ENCODE measurements at regions not wholly inside any gene's neighbourhood (a gene's known extent, or its start where the extent isn't known, plus 50 kb on each side); places are given as distances from the start of the nearest gene placed in this dataset.

- Histone ChIP-seq H3K4me1 (replicated peaks in 1 of 2) (peaks cover 36 to 40% of the 10 kb centered on the region in 2 donors), H3K27me3 (no peaks in the 10 kb centered on the region), H3K36me3 (replicated peaks in 1 of 2) (no peaks in the 10 kb centered on the region), H3K4me3 (no peak overlapping the region), H3K9me3 (replicated peaks in 1 of 3) (no peaks in the 10 kb centered on the region), H3K27ac (peak overlapping the region in 2 of 5 donors; percentile 35 to 49)
- no peak for DNase-seq
- TF ChIP-seq CTCF (IDR thresholded peaks at IDR 0.05) (no peak), POLR2A (IDR thresholded peaks at IDR 0.05) (no peak)
- 80 to 88% (median 84%) methylated on average over 9 of the region's 9 CpGs for WGBS, 4 donors
- intact Hi-C loops (cut with DNase I), result loop anchor here in 1 of 2 donors (10.0 kb wide), 1 partner anchor 48 kb away; no protein-coding TSS in a partner anchor
Measured at GRCh38 chr20:50406610-50407136, 103.5 kb upstream of the PTPN1 start.

GRCh38 chr20:50408526-50409364 is 101.4 kb upstream of the PTPN1 start:
- H3K27ac ChIP-seq, result peak overlapping the region in 4 of 5 donors; percentile 11 to 90 (median 46)
- DNase-seq, result no peak
- peaks cover 30 to 32% of the 10 kb centered on the region in 2 donors for H3K4me1 ChIP-seq (replicated peaks in 1 of 2)
- no peak overlapping the region for H3K4me3 ChIP-seq
- WGBS, 4 donors, result 84 to 92% (median 88%) methylated on average over 7 to 15 of the region's 15 CpGs
- no peaks in the 10 kb centered on the region for H3K9me3 ChIP-seq (replicated peaks in 1 of 3)
- intact Hi-C loops (cut with DNase I), result loop anchor here in 1 of 2 donors (10.0 kb wide), 1 partner anchor 46 kb away; no protein-coding TSS in a partner anchor
- no peak for TF ChIP-seq CTCF (IDR thresholded peaks at IDR 0.05)
- no peaks in the 10 kb centered on the region for H3K36me3 ChIP-seq (replicated peaks in 1 of 2)
- H3K27me3 ChIP-seq, result no peaks in the 10 kb centered on the region

- H3K9me3 ChIP-seq (replicated peaks in 1 of 3), result no peaks in the 10 kb centered on the region
- H3K27me3 ChIP-seq, result no peaks in the 10 kb centered on the region
- H3K4me1 ChIP-seq (replicated peaks in 1 of 2), result peaks cover 23 to 26% of the 10 kb centered on the region in 2 donors
- H3K36me3 ChIP-seq (replicated peaks in 1 of 2), result no peaks in the 10 kb centered on the region
- peak overlapping the region in 4 of 5 donors; percentile 6 to 90 (median 46) for H3K27ac ChIP-seq
- DNase-seq, result peak in 1 of 7 donors; percentile 49
- H3K4me3 ChIP-seq, result no peak overlapping the region
- WGBS, 4 donors, result 33 to 42% (median 39%) methylated on average over 3 of the region's 3 CpGs
- TF ChIP-seq CTCF (IDR thresholded peaks at IDR 0.05), result no peak
- no peak for TF ChIP-seq POLR2A (IDR thresholded peaks at IDR 0.05)
- intact Hi-C loops (cut with DNase I), result loop anchor here in 1 of 2 donors (10.0 kb wide), 1 partner anchor 45 kb away; no protein-coding TSS in a partner anchor
Measured at GRCh38 chr20:50409495-50409894, 100.7 kb upstream of the PTPN1 start.

GRCh38 chr20:50410343-50410742 is 99.8 kb upstream of the PTPN1 start:
- 95 to 98% (median 96%) methylated on average over 4 to 7 of the region's 7 CpGs for WGBS, 4 donors
- intact Hi-C loops (cut with DNase I), result no loop called here
- H3K36me3 ChIP-seq (replicated peaks in 1 of 2), result no peaks in the 10 kb centered on the region
- no peak overlapping the region for H3K4me3 ChIP-seq
- TF ChIP-seq POLR2A (IDR thresholded peaks at IDR 0.05), result no peak
- TF ChIP-seq CTCF (IDR thresholded peaks at IDR 0.05), result no peak
- no peaks in the 10 kb centered on the region for H3K27me3 ChIP-seq
- H3K27ac ChIP-seq, result peak overlapping the region in 2 of 5 donors; percentile 71 to 90
- H3K9me3 ChIP-seq (replicated peaks in 1 of 3), result no peaks in the 10 kb centered on the region
- no peak for DNase-seq
- H3K4me1 ChIP-seq (replicated peaks in 1 of 2), result peaks cover 21 to 26% of the 10 kb centered on the region in 2 donors

Data from adrenal gland (tissue), 9 donors.